HG03565 (cell line): ENCODE measurements at regions not wholly inside any gene's neighbourhood (a gene's known extent, or its start where the extent isn't known, plus 50 kb on each side); places are given as distances from the start of the nearest gene placed in this dataset.
"Not testable (repeated sequence)": the region's sequence is repeated elsewhere in the genome, so short reads cannot be mapped to it uniquely, and the experiment has no call there.

Experiments
- ATAC-seq: cut with Tn5 transposase; IDR thresholded peaks from one replicate; pipeline ENCODE4 v1.9.1; 2021; ENCODE audit warnings: mild to moderate bottlenecking, moderate library complexity; ENCODE audit not compliant: unreplicated experiment

DNA sequence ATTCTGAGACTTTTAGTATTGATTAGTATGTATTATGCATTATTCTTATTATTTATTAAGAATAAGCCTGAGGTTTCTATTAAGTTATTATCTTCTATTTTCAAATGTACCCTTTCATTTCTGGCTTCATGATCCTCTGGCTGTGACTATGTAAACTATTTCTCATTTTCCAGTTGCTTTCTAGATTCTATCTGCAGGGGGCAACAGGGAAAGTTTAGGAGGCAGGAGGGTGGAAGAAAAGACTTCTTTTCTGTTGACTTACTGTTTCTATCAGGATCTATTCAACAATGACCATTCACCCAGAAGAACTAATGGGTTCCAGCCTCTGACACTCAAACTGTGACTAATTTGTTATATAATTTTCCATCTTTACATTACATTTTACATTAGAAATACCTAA is 653.4 kb upstream of the FSHR start:
- ATAC-seq, result no peak

DNA sequence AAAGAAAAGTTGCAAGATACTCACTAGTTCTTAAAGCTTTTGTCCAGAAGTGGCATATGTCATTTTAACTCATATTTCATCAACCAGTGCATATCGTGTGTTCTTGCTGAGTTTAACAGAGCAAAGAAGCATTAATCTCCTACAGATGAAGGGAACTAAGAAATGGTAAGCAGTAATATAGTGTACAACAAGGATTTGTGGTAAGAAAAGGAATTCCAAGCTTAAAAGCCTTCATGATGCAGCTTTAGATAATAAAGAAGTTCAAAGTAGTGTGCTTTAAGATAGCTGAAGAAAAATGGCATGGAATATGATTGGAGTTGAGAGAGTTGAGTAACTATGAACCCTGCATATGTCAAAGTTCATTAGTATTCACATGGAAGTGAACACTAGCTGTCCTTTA is 649.8 kb upstream of the FSHR start:
- no peak for ATAC-seq

DNA sequence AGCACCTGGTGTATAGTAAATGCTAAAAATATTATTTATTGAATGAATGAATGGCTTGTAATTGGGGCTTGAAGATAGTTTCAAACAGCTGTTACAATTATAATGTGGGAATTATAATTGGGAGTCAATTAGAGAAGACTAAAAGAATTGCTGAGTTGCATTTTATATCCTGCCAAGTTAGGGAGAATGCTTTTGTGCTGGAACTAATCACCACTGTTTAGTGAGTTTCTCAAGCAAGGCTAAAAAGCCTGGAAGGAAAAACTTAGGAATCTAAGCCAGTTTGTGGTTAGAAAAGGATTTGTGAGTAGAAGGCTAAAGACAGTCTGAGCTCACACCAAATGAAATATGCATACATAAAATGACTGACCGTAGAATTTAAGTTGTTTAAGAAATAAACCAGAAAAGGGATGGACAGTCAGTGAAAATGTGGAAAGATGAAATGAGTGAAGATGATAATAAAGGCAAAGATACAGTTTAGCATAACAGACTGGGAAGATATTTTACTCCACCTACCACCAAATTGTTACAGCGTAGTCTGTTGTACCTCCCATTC is 647.7 kb upstream of the FSHR start:
- ATAC-seq, result no peak

DNA sequence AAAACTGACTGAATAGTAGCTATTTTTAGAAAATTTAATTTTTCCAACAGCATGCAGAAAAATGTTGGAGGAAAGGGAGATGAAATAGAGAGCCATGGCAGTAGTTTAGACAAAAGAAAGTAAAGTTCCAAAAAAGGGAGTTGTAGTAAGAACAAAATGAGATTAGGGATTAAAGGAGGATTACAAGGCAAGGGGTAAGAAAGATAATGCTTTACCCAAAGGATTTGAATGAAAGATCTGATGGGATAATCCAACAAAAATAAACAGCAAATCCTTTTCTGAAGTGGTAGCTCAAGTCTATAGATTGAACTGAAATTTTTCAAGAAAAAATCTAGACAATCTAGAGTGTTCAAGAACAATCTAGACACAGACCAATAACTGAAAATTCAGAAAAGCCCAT is 644.3 kb upstream of the FSHR start:
- no peak for ATAC-seq

GRCh38 chr2:49796266-49796665 is 642.0 kb upstream of the FSHR start:
- no peak for ATAC-seq

GRCh38 chr2:49794396-49794795 is 640.1 kb upstream of the FSHR start:
- no peak for ATAC-seq

DNA sequence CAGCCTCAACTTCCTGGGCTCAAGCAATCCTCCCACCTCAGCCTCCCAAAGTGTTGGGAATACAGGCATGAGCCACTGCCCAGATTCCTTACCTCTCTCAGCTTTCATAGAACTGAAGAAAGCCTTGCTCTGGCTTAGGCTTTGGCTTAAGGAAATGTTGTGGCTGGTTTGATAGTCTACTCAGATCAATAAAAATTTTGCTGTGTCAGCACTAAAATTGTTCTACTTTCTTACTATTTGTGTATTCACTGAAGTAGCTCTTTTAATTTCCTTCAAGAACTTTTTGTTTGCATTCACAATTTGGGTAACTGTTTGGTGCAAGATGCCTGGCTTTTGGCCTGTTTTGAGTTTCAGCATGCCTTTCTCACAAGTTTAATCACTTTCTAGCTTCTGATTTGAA is 634.0 kb upstream of the FSHR start:
- no peak for ATAC-seq

- ATAC-seq, result no peak
Measured at GRCh38 chr2:49780949-49781348, 626.6 kb upstream of the FSHR start.

- ATAC-seq, result no peak
Measured at GRCh38 chr2:49772299-49772970, 618.1 kb upstream of the FSHR start.

- peak; percentile 61 for ATAC-seq
Measured at GRCh38 chr2:49770919-49771318, 616.6 kb upstream of the FSHR start.

GRCh38 chr2:49767316-49767715 is 613.0 kb upstream of the FSHR start:
- ATAC-seq, result no peak

GRCh38 chr2:49755777-49756176 is 601.5 kb upstream of the FSHR start:
- ATAC-seq, result no peak

- ATAC-seq, result no peak
Measured at GRCh38 chr2:49754381-49754780, 600.1 kb upstream of the FSHR start.

DNA sequence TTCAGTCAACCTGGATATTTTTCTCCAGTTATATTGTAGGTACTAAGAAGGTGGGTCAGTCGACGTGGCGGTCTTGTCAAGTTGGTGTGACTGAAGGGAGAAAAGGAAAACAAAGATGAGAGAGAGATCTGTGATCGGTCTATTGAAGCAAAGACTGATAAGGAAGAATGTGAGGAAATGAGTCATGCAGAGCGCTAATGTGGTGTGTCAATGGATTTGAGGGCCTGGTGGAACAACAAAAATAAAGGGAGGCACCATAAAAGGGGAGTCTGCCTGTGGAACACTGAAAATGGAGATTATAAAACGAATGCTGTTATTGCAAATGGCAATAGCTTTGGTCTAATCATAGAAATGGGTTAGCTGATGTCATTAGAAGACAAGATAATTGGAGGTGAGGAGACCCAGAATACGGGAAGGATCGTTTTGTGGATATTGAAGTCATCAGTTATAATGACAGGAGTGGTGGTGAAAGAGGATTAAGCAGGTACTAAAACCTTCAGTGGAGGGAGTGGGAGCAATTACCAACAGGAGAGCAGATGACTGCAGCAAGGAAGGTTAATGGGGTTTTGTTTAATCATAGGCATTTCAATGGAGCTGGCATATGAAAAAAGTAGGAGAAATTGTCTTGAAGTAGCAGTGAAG is 599.1 kb upstream of the FSHR start:
- ATAC-seq, result no peak

DNA sequence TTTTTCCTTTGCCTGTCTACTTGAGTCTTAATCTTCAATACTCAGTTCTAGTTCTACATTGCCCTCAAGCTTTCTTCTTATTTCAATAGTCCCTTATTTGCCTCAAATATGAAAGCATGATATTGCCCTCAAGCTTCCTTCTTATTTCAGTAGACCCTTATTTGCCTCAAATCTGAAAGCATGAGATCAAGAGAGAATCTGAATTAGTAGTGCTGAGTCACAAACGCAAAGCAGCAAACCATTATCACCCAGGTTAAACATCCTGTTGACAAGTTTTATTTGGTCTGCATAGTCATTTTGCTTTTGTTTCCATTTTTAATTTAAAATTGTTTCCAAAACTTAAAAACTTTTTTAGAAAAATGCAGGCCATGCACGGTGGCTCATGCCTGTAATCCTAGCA is 583.3 kb upstream of the FSHR start:
- no peak for ATAC-seq

DNA sequence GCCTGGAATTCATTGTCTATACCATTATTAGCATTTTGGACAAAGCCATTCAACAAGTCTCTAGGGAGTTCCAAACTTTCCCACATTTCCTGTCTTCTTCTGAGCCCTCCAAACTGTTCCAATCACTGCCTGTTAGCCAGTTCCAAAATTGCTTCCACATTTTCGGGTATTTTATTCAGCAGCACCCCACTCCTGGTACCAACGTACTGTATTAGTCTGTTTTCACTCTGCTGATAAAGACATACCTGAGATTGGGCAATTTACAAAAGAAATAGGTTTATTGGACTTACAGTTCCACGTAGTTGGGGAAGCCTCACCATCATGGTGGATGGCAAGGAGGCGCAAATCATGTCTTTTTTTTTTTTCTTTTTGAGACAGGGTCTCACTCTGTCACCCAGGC is 578.6 kb upstream of the FSHR start:
- not testable (repeated sequence) for ATAC-seq

DNA sequence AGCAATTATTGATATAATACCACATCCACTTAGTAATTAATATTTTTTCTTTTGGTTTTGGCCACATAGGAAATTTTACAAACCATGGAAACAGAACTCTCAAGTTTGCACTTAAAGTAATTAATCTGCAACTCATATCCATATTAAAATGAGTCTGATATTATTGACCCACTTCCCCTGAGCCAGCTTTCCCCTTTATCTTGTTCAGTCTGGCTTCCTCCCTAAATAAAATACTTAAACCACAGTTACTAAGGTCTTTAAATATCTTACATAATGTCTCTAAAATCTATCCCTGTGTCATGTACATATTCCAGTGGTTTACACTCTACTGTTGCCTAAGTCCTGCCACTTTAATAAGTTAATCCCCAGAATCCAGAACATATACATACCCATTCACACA is 564.9 kb upstream of the FSHR start:
- ATAC-seq, result no peak

GRCh38 chr2:49715597-49715996 is 561.3 kb upstream of the FSHR start:
- ATAC-seq, result no peak

DNA sequence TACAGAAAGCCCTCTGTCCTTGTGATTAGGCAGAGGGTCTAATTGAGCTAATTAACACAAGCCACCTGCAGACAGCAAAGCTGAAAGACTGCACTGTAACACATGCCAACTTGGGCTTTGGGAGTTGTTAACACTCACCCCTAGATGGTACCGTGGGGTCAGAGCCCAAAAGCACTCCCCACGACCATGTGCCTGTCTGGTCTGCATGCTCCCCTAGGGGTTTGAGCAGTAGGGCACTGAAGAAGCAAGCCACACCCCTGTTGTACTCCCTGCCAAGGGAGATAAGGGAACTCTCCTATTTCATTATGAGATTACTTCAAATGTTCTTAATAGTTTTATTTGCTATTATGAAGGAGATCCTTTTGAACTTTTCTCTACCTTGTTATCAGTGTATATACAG is 560.1 kb upstream of the FSHR start:
- no peak for ATAC-seq

DNA sequence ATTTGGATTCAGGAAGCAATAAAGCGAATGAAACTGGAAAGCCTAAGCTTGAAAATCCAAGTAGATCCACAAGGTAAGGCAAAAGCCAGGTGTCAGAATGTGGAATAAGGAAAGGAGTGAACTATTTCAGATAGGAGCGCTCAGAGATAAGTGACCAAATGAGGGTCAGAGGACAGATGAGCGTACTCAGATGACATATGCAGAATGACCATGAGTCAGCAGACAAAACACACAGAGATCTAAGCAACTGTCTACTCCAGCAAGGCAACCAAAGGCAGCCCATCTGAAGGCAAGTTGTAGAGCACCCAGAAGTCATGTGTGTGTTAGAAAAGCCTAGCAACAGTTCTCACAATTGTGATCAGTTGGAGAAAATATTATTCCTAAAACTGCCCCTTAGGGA is 548.4 kb upstream of the FSHR start:
- no peak for ATAC-seq

DNA sequence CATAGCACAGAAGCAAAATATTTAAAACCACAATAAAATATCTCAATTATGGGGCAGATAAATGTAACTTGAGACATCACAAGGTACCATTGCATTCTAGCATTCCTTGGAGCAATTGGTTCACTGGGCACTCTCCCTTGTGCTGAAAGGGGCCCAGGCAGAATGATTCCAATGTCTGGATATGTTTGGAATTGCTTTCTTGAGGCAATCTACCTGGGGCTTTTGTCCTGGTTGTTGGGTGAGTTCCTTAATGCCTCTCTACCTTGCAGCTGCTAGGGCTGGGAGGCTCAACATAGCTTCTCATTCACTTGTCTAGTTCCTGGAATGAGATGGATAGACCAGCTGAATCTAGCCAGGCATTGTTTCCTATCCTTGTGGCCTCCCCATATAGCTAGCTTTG is 539.6 kb upstream of the FSHR start:
- no peak for ATAC-seq

DNA sequence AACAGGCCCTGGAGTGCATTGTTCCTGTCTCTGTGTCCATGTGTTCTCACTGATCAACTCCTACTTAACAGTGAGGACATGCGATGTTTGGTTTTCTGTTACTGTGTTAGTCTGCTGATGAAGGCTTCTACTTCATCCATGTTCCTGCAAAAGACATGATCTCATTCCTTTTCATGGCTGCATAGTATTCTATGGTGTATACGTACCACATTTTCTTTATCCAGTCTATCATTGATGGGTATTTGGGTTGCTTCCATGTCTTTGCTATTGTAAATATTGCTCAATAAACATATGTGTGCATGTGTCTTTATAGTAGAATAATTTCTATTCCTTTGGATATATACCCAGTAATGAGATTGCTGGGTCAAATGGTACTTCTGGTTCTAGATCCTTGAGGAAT is 537.7 kb upstream of the FSHR start:
- ATAC-seq, result not testable (repeated sequence)

DNA sequence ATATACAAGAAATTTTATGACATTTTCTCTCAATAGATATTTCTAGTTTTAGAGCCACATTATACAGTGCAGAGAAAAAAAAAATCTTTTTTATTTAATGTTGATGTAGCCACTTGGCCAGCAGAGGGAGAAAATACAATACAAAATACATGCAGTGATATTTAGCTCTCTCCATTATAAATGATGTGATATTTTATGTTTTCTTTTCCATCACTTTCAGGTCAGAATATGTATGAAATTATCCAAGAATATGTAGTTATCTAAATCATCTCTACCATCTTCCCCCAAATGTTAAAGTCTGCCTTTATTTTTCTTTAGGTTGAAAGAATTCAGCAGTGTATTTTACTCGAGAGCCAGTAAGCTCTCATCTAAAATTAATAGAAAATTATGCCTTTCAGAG is 533.6 kb upstream of the FSHR start:
- ATAC-seq, result no peak
